Stomach (tissue), 8 donors: ENCODE measurements at regions not wholly inside any gene's neighbourhood (a gene's known extent, or its start where the extent isn't known, plus 50 kb on each side); places are given as distances from the start of the nearest gene placed in this dataset.
A peak's percentile ranks its signal among the peaks of the same experiment; 100 is the strongest.

ENCODE experiments used
- DNase-seq, 2 donors: peaks; one replicate each; pipeline versions ENCODE4 v3.0.0 to v3.0.0-alpha.2; 2013 to 2019
- H3K27ac ChIP-seq, 5 donors: fragments of 200-600 bp in 4 of 5; sonication (generic) in 4 of 5; one replicate each; pipeline ENCODE4 v1.5.1; 2013 to 2019; ENCODE audit warnings: mild to moderate bottlenecking in 1 of 5, moderate library complexity in 1 of 5
- H3K27me3 ChIP-seq, 3 donors: fragments of 200-600 bp; sonication (generic); one replicate each; pipeline ENCODE4 v1.5.1; 2017 to 2019; ENCODE audit warnings: mixed run types in 1 of 3
- H3K36me3 ChIP-seq, 4 donors: fragments of 200-600 bp; sonication (generic); 1 replicate in 3 of 4; 2 replicates in 1 of 4; pipeline ENCODE4 v1.5.1; 2016 to 2019
- H3K4me1 ChIP-seq, 4 donors: fragments of 200-600 bp; sonication (generic); one replicate each; pipeline ENCODE4 v1.5.1; 2016 to 2019
- H3K4me3 ChIP-seq, 4 donors: fragments of 200-600 bp; sonication (generic) in 3 of 4; one replicate each; pipeline ENCODE4 v1.5.1; 2016 to 2019; ENCODE audit warnings: mild to moderate bottlenecking in 1 of 4
- H3K9me3 ChIP-seq, 4 donors: fragments of 200-600 bp; sonication (generic); one replicate each; pipeline ENCODE4 v1.5.1; 2016 to 2019
- CTCF ChIP-seq, 7 experiments: fragments of 450-650 bp in 4 of 7; fragments of 200-600 bp in 3 of 7; sonication (generic) in 3 of 7; IDR thresholded peaks; one replicate each; pipeline ENCODE4 v1.5.1; 2016 to 2019; ENCODE audit warnings: antibody characterized with exemption in 7 of 7, control low read depth in 2 of 7, mild to moderate bottlenecking in 1 of 7
- EP300 ChIP-seq: sonication (generic); formaldehyde crosslinking; IDR thresholded peaks from one replicate; pipeline ENCODE4 v1.6.1; 2017; ENCODE audit warnings: antibody characterized with exemption
- POLR2A ChIP-seq, 4 donors: fragments of 450-650 bp; IDR thresholded peaks; one replicate each; pipeline ENCODE4 v1.6.1; 2016; ENCODE audit warnings: antibody characterized with exemption in 4 of 4, control low read depth in 2 of 4, mild to moderate bottlenecking in 1 of 4, moderate library complexity in 1 of 4
- POLR2AphosphoS5 ChIP-seq, 3 donors: sonication (generic); formaldehyde crosslinking; IDR thresholded peaks; one replicate each; pipeline ENCODE4 v1.6.1; 2016; ENCODE audit warnings: antibody characterized with exemption in 3 of 3
- WGBS, 5 donors: extraction: QIAGEN DNeasy Blood & Tissue Kit in 3 of 5; methylation state at CpG; one replicate each; pipeline versions ENCODE4 v1.1.5 to v1.1.7; 2013 to 2018; 5-methylcytosine and 5-hydroxymethylcytosine counted together
- intact Hi-C: fragments of 100-400 bp; cut with DNase I; formaldehyde crosslinking; loops from one replicate; pipeline ENCODE4 v1.15.1; 2023; ENCODE audit warnings: low total_unique reads
- donor health status: healthy with polysubstance abuse.
- donor health status: Bipolar disorder and iron deficiency.
- donor health status: healthy.

- intact Hi-C loops, result no loop called here
- TF ChIP-seq POLR2A (IDR thresholded peaks at IDR 0.05), result no peak
- TF ChIP-seq EP300, result no peak
- TF ChIP-seq POLR2AphosphoS5 (IDR thresholded peaks at IDR 0.05), result no peak
- TF ChIP-seq CTCF (IDR thresholded peaks at IDR 0.05), result no peak
- WGBS, 5 donors, result 47 to 68% (median 54%) methylated on average over 4 of the region's 4 CpGs
- no peak overlapping the region for H3K4me3 ChIP-seq
- peaks cover 0 to 12% (median 0%) of the 10 kb centered on the region in 3 donors for H3K27me3 ChIP-seq
- H3K36me3 ChIP-seq, result no peaks in the 10 kb centered on the region
- H3K27ac ChIP-seq, result no peak overlapping the region
- DNase-seq, result no peak
- no peaks in the 10 kb centered on the region for H3K9me3 ChIP-seq
- H3K4me1 ChIP-seq, result no peaks in the 10 kb centered on the region
Measured at GRCh38 chr12:114284041-114284440, 121.9 kb downstream of the TBX5 start.

GRCh38 chr12:114275932-114276785 lies 129.8 kb downstream of the TBX5 start:
- 16 to 35% (median 33%) methylated on average over 3 of the region's 3 CpGs for WGBS, 5 donors
- no peak overlapping the region for H3K4me3 ChIP-seq
- no peak overlapping the region for H3K27ac ChIP-seq
- peaks cover 0 to 23% (median 0%) of the 10 kb centered on the region in 3 donors for H3K27me3 ChIP-seq
- TF ChIP-seq POLR2A (IDR thresholded peaks at IDR 0.05) (no peak), POLR2AphosphoS5 (IDR thresholded peaks at IDR 0.05) (no peak), EP300 (no peak), CTCF (IDR thresholded peaks at IDR 0.05) (no peak)
- no peak for DNase-seq
- no peaks in the 10 kb centered on the region for H3K4me1 ChIP-seq
- intact Hi-C loops, result no loop called here
- H3K36me3 ChIP-seq, result no peaks in the 10 kb centered on the region
- H3K9me3 ChIP-seq, result no peaks in the 10 kb centered on the region

GRCh38 chr12:114275086-114275485 lies 130.9 kb downstream of the TBX5 start:
- intact Hi-C loops, result no loop called here

GRCh38 chr12:114274131-114274530 lies 131.8 kb downstream of the TBX5 start:
- WGBS, 5 donors, result 39 to 62% (median 57%) methylated on average over 1 of the region's 1 CpG
- intact Hi-C loops, result no loop called here

More at GRCh38 chr12:114275086-114275485, 130.9 kb downstream of the TBX5 start:
- Histone ChIP-seq H3K4me3 (no peak overlapping the region), H3K4me1 (no peaks in the 10 kb centered on the region), H3K27me3 (peaks cover 0 to 29% (median 0%) of the 10 kb centered on the region in 3 donors), H3K9me3 (no peaks in the 10 kb centered on the region), H3K36me3 (no peaks in the 10 kb centered on the region), H3K27ac (no peak overlapping the region)
- WGBS, 5 donors, result 58 to 71% (median 67%) methylated on average over 4 of the region's 4 CpGs
- peak in 1 of 2 donors; percentile 17 for DNase-seq
- TF ChIP-seq POLR2A (IDR thresholded peaks at IDR 0.05), result no peak
- TF ChIP-seq CTCF (IDR thresholded peaks at IDR 0.05), result no peak

More at GRCh38 chr12:114274131-114274530, 131.8 kb downstream of the TBX5 start:
- peaks cover 0 to 34% (median 0%) of the 10 kb centered on the region in 3 donors for H3K27me3 ChIP-seq
- no peak overlapping the region for H3K4me3 ChIP-seq
- H3K36me3 ChIP-seq, result no peaks in the 10 kb centered on the region
- DNase-seq, result peak in 1 of 2 donors; percentile 10
- H3K4me1 ChIP-seq, result no peaks in the 10 kb centered on the region
- H3K9me3 ChIP-seq, result no peaks in the 10 kb centered on the region
- H3K27ac ChIP-seq, result no peak overlapping the region
- no peak for TF ChIP-seq EP300
- no peak for TF ChIP-seq CTCF (IDR thresholded peaks at IDR 0.05)
- TF ChIP-seq POLR2AphosphoS5 (IDR thresholded peaks at IDR 0.05), result no peak
- TF ChIP-seq POLR2A (IDR thresholded peaks at IDR 0.05), result no peak
